IMR-90 (cell line): ENCODE measurements at regions not wholly inside any gene's neighbourhood (a gene's known extent, or its start where the extent isn't known, plus 50 kb on each side); places are given as distances from the start of the nearest gene placed in this dataset.

Experiments used
- ATAC-seq: fragments of 200-7000 bp; cut with Tn5 transposase; 2 replicates; pipeline ENCODE4 v1.9.1; 2020; ENCODE audit warnings: low read depth, mild to moderate bottlenecking, moderate library complexity
- BruUV-seq: library from RNA; stranded (reverse); fragments of 400-500 nt; replicated peaks from 2 replicates; lab custom pipeline; 2021; lab: Mats Ljungman, UMichigan
- CTCF ChIA-PET: fragments of 300-600 bp; formaldehyde crosslinking; extraction: SDS; loops from one replicate; lab custom pipeline; 2021; ENCODE audit warnings: antibody characterized with exemption; lab: Yijun Ruan, JAX
- POLR2A ChIA-PET: fragments of 300-600 bp; sonication (Branson Sonifier 250); formaldehyde crosslinking; loops from one replicate; lab custom pipeline; 2022; ENCODE audit warnings: antibody characterized with exemption; ENCODE audit not compliant: unreplicated experiment; lab: Charles Lee
- DNase-seq: peaks from one replicate; pipeline ENCODE4 v3.0.0; 2013
- H2AFZ ChIP-seq: replicated peaks from 2 replicates; pipeline ENCODE3; 2013; ENCODE audit warnings: low read length, mild to moderate bottlenecking; ENCODE audit not compliant: poor library complexity
- H2AK5ac ChIP-seq: 2 replicates; pipeline ENCODE4 v1.6.1; 2013; ENCODE audit warnings: low read depth, low read length, inconsistent platforms
- H2AK9ac ChIP-seq: replicated peaks from 2 replicates; pipeline ENCODE3; 2013; ENCODE audit warnings: mild to moderate bottlenecking, low read depth, low read length, moderate library complexity; ENCODE audit not compliant: poor library complexity
- H2BK120ac ChIP-seq: 2 replicates; pipeline ENCODE4 v1.6.1; 2013; ENCODE audit warnings: low read depth, low read length, inconsistent platforms
- H2BK15ac ChIP-seq: 3 replicates; pipeline ENCODE4 v1.6.1; 2013; ENCODE audit warnings: low read depth, low read length, inconsistent platforms
- H2BK20ac ChIP-seq: 2 replicates; pipeline ENCODE4 v1.6.1; 2013; ENCODE audit warnings: low read depth, mild to moderate bottlenecking, inconsistent platforms, low read length, moderate library complexity
- H2BK5ac ChIP-seq: 2 replicates; pipeline ENCODE4 v1.6.1; 2013; ENCODE audit warnings: mild to moderate bottlenecking, low read depth, low read length, inconsistent platforms; ENCODE audit not compliant: poor library complexity, severe bottlenecking
- H3K14ac ChIP-seq: replicated peaks from 2 replicates; pipeline ENCODE4 v1.6.1; 2013; ENCODE audit warnings: low read depth, low read length, inconsistent platforms
- H3K18ac ChIP-seq: 2 replicates; pipeline ENCODE4 v1.6.1; 2013; ENCODE audit warnings: low read depth, low read length, control low read depth
- H3K23ac ChIP-seq: 2 replicates; pipeline ENCODE4 v1.6.1; 2013; ENCODE audit warnings: low read depth, low read length, inconsistent platforms
- H3K27ac ChIP-seq: 2 replicates; pipeline ENCODE4 v1.5.1; 2013; ENCODE audit warnings: mild to moderate bottlenecking, control low read depth, low read length; ENCODE audit not compliant: insufficient read depth
- H3K27me3 ChIP-seq: 2 replicates; pipeline ENCODE4 v1.6.1; 2013; ENCODE audit warnings: low read length; ENCODE audit not compliant: control insufficient read depth, insufficient read depth
- H3K36me3 ChIP-seq: 2 replicates; pipeline ENCODE4 v1.6.1; 2013; ENCODE audit warnings: low read length, mixed read lengths; ENCODE audit not compliant: control insufficient read depth, insufficient read depth
- H3K4ac ChIP-seq: 2 replicates; pipeline ENCODE4 v1.6.1; 2013; ENCODE audit warnings: low read depth, low read length, inconsistent platforms
- H3K4me1 ChIP-seq: 2 replicates; pipeline ENCODE4 v1.6.1; 2013; ENCODE audit warnings: low read length, mixed read lengths; ENCODE audit not compliant: control insufficient read depth, insufficient read depth
- H3K4me2 ChIP-seq: 2 replicates; pipeline ENCODE4 v1.6.1; 2013; ENCODE audit warnings: low read depth, mild to moderate bottlenecking, control low read depth, low read length, moderate library complexity
- H3K4me3 ChIP-seq: 2 replicates; pipeline ENCODE4 v1.5.1; 2013; ENCODE audit warnings: low read depth, mild to moderate bottlenecking, control low read depth, low read length, moderate library complexity; ENCODE audit not compliant: insufficient read depth
- H3K56ac ChIP-seq: 2 replicates; pipeline ENCODE4 v1.6.1; 2013; ENCODE audit warnings: low read length, inconsistent platforms; ENCODE audit not compliant: insufficient read depth; ENCODE audit errors: extremely low read depth
- H3K79me1 ChIP-seq, 2 experiments: 2 replicates each; pipeline ENCODE4 v1.6.1; 2013; ENCODE audit warnings: low read length in 2 of 2, inconsistent platforms in 1 of 2, low read depth in 1 of 2
- H3K9ac ChIP-seq: 2 replicates; pipeline ENCODE4 v1.6.1; 2013; ENCODE audit warnings: low read depth, low read length, control low read depth
- H3K9me1 ChIP-seq: 2 replicates; pipeline ENCODE4 v1.6.1; 2013; ENCODE audit warnings: low read length, inconsistent platforms; ENCODE audit not compliant: insufficient read depth
- H3K9me3 ChIP-seq: 2 replicates; pipeline ENCODE4 v1.6.1; 2013; ENCODE audit warnings: low read length; ENCODE audit not compliant: control insufficient read depth, insufficient read depth
- H4K20me1 ChIP-seq: 2 replicates; pipeline ENCODE4 v1.6.1; 2013; ENCODE audit warnings: low read length, inconsistent platforms; ENCODE audit not compliant: insufficient read depth
- H4K5ac ChIP-seq: 2 replicates; pipeline ENCODE4 v1.6.1; 2013; ENCODE audit warnings: mild to moderate bottlenecking, low read depth, low read length, control low read depth
- H4K8ac ChIP-seq, 2 experiments: 2 replicates each; pipeline ENCODE4 v1.6.1; 2013; ENCODE audit warnings: low read depth in 2 of 2, low read length in 2 of 2, control low read depth in 1 of 2, inconsistent platforms in 1 of 2
- H4K91ac ChIP-seq: 2 replicates; pipeline ENCODE4 v1.6.1; 2013; ENCODE audit warnings: low read depth, low read length, inconsistent platforms; ENCODE audit not compliant: insufficient read depth
- BHLHE40 ChIP-seq: fragments of 150-350 bp; IDR thresholded peaks from 2 replicates; pipeline ENCODE4 v1.6.1; 2016; ENCODE audit warnings: mild to moderate bottlenecking, low read depth, low read length
- CEBPB ChIP-seq: IDR thresholded peaks from 2 replicates; pipeline ENCODE4 v1.6.1; 2012; ENCODE audit warnings: low read depth, low read length, improper control_type of control experiment
- ELK1 ChIP-seq: fragments of 150-350 bp; IDR thresholded peaks from 2 replicates; pipeline ENCODE4 v1.6.1; 2016; ENCODE audit warnings: low read depth, mild to moderate bottlenecking, low read length, moderate library complexity, borderline replicate concordance
- FOS ChIP-seq: fragments of 150-350 bp; IDR thresholded peaks from 2 replicates; pipeline ENCODE4 v1.6.1; 2016; ENCODE audit warnings: low read depth, low read length
- MAFK ChIP-seq: IDR thresholded peaks from 2 replicates; pipeline ENCODE4 v1.6.1; 2012; ENCODE audit warnings: low read depth, low read length, improper control_type of control experiment
- MAZ ChIP-seq: IDR thresholded peaks from 2 replicates; pipeline ENCODE4 v1.6.1; 2012; ENCODE audit warnings: low read depth, mild to moderate bottlenecking, low read length, improper control_type of control experiment, moderate library complexity, borderline replicate concordance
- MXI1 ChIP-seq: IDR thresholded peaks from 2 replicates; pipeline ENCODE4 v1.6.1; 2012; ENCODE audit warnings: low read depth, mild to moderate bottlenecking, low read length, moderate library complexity, borderline replicate concordance
- NFE2L2 ChIP-seq: fragments of 150-350 bp; IDR thresholded peaks from 2 replicates; pipeline ENCODE4 v1.6.1; 2016; ENCODE audit warnings: low read depth, mild to moderate bottlenecking, low read length
- POLR2A ChIP-seq: IDR thresholded peaks from 2 replicates; pipeline ENCODE4 v1.6.1; 2012; ENCODE audit warnings: mild to moderate bottlenecking, low read depth, low read length
- RAD21 ChIP-seq: IDR thresholded peaks from 2 replicates; pipeline ENCODE4 v1.6.1; 2012; ENCODE audit warnings: low read length, improper control_type of control experiment
- RFX5 ChIP-seq: IDR thresholded peaks from 2 replicates; pipeline ENCODE4 v1.8.0; 2012; ENCODE audit warnings: low read depth, mild to moderate bottlenecking, low read length, moderate library complexity
- SMC3 ChIP-seq: fragments of 150-350 bp; IDR thresholded peaks from 2 replicates; pipeline ENCODE4 v1.6.1; 2016; ENCODE audit warnings: low read depth, mild to moderate bottlenecking, antibody characterized with exemption, low read length, moderate library complexity
- WGBS, 2 experiments: methylation state at CpG; one replicate each; pipeline versions ENCODE4 v1.1.5 to v1.1.7; 2013; ENCODE audit warnings: missing lambda C conversion rate in 2 of 2; ENCODE audit not compliant: insufficient read length in 1 of 2; ENCODE audit errors: extremely low coverage in 2 of 2; 5-methylcytosine and 5-hydroxymethylcytosine counted together
- dilution Hi-C: fragments of 300-500 bp; cut with HindIII; formaldehyde crosslinking; loops from one replicate; pipeline ENCODE4 v1.14.3; 2018; ENCODE audit warnings: low sequenced_read_pairs; ENCODE audit not compliant: unreplicated experiment
- in situ Hi-C: fragments of 300-500 bp; cut with MboI; formaldehyde crosslinking; loops from 3 replicates; pipeline ENCODE4 v1.14.3; 2019; ENCODE audit warnings: low sequenced_read_pairs, inconsistent platforms, mixed read lengths
- intact Hi-C: fragments of 100-400 bp; cut with micrococcal nuclease; formaldehyde crosslinking; loops from 2 replicates; pipeline ENCODE4 v1.10.0; 2022
- TF ChIP-seq, protein P1 (sequence below): fragments of 150-350 bp; IDR thresholded peaks from 2 replicates; pipeline ENCODE4 v1.6.1; 2017; ENCODE audit warnings: mild to moderate bottlenecking, antibody characterized with exemption, low read length, low read depth

DNA sequence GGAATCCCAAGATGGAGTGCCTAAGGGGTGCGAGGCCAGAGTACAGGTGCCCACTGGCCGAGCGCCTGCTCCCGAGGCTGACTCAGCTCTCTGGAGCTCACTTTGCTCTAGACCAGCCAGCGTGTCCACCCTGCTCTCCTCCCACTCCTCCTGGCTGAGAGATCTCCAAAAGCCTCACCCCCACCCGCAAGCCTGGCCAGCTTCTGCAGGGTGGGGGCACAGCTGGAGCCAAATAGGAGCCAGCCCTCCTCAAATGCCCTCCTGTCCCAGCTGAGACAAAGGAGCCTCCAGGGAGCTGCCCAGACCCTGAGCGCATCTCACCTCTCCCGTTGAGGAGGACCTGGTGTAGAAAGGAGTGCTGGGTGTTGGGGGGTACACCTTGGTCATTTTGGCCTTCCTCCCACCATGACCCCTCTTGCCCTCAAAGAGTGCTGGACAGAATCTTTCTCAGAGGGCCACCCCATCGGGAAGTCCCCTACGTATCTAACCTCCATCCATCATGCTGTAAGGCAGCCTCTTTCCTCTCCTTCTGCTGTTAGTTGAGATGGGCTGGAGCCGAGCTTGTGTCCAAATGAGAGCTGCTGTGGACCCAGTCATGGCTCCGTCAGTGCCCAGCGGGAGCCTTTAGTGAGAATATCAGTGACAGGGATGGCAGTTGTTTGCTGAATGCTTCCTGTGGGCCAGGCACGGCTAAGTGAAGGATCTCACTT is 123.9 kb upstream of the VSTM2B start:
- 10% methylated on average over 2 of the region's 14 CpGs; no CpG with 5 or more reads in 1 of the 2 experiments for WGBS, 2 experiments
- H4K8ac ChIP-seq: no peak overlapping the region
- CTCF ChIA-PET: no interaction called here

More for the DNA sequence above, 123.9 kb upstream of the VSTM2B start:
- dilution Hi-C loops (no loop called here), intact Hi-C loops (no loop called here), in situ Hi-C loops (no loop called here)
- Histone ChIP-seq H2BK20ac (no peak overlapping the region), H3K4me2 (no peak overlapping the region), H3K4me1 (no peaks in the 10 kb centered on the region), H3K14ac (no peak overlapping the region), H3K79me1 (no peaks in the 10 kb centered on the region), H2BK120ac (no peak overlapping the region), H3K9me1 (no peaks in the 10 kb centered on the region), H3K4me3 (no peak overlapping the region), H3K4ac (no peak overlapping the region), H2AK9ac (no peak overlapping the region), H2AK5ac (no peak overlapping the region), H4K5ac (no peak overlapping the region), H2BK5ac (no peak overlapping the region), H3K27ac (no peak overlapping the region), H3K27me3 (no peaks in the 10 kb centered on the region), H4K91ac (no peak overlapping the region), H3K23ac (no peak overlapping the region), H3K18ac (no peak overlapping the region), H4K20me1 (no peaks in the 10 kb centered on the region), H3K56ac (no peak overlapping the region), H3K9ac (no peak overlapping the region), H3K9me3 (peaks cover 6% of the 10 kb centered on the region; the same call in 1 of the 2 replicates), H2AFZ (no peak overlapping the region), H3K36me3 (no peaks in the 10 kb centered on the region), H2BK15ac (no peak overlapping the region)
- no peak for DNase-seq
- TF ChIP-seq FOS: no peak
- TF ChIP-seq MXI1: no peak
- TF ChIP-seq SMC3: no peak
- TF ChIP-seq RAD21: no peak
- no peak for TF ChIP-seq NFE2L2
- no peak for TF ChIP-seq MAFK
- TF ChIP-seq CEBPB: no peak
- no peak for TF ChIP-seq POLR2A
- no peak for TF ChIP-seq RFX5
- no peak for TF ChIP-seq MAZ
- TF ChIP-seq, protein P1, sequence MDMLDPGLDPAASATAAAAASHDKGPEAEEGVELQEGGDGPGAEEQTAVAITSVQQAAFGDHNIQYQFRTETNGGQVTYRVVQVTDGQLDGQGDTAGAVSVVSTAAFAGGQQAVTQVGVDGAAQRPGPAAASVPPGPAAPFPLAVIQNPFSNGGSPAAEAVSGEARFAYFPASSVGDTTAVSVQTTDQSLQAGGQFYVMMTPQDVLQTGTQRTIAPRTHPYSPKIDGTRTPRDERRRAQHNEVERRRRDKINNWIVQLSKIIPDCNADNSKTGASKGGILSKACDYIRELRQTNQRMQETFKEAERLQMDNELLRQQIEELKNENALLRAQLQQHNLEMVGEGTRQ: no peak
- no peak for TF ChIP-seq ELK1
- TF ChIP-seq BHLHE40: no peak
- no peak for ATAC-seq
- BruUV-seq: no TSS peak
- POLR2A ChIA-PET: no interaction called here
